CD14-positive monocyte (primary cell): ENCODE measurements at regions not wholly inside any gene's neighbourhood (a gene's known extent, or its start where the extent isn't known, plus 50 kb on each side); places are given as distances from the start of the nearest gene placed in this dataset.
A peak's percentile ranks its signal among the peaks of the same experiment; 100 is the strongest.

Experiments
- DNase-seq, 3 donors: peaks; one replicate each; pipeline ENCODE4 v3.0.0-alpha.2; 2011 to 2022
- H2AFZ ChIP-seq: 2 replicates; pipeline ENCODE4 v1.6.0; 2012; ENCODE audit warnings: mild to moderate bottlenecking, low read depth, low read length, inconsistent platforms; ENCODE audit not compliant: insufficient read depth, poor library complexity, severe bottlenecking
- H3K27ac ChIP-seq, 2 donors: 1 replicate in 1 of 2; 2 replicates in 1 of 2; pipeline ENCODE4 v1.5.1; 2012 to 2013; ENCODE audit warnings: low read length in 2 of 2, control low read depth in 1 of 2, inconsistent platforms in 1 of 2, low read depth in 1 of 2, mild to moderate bottlenecking in 1 of 2
- H3K27me3 ChIP-seq, 2 donors: one replicate each; pipeline versions ENCODE4 v1.6.0 to v1.6.1; 2011 to 2013; ENCODE audit warnings: low read length in 2 of 2; ENCODE audit not compliant: control insufficient read depth in 2 of 2, insufficient read depth in 2 of 2
- H3K36me3 ChIP-seq, 2 donors: replicated peaks in 1 of 2; 1 replicate in 1 of 2; 2 replicates in 1 of 2; pipeline versions ENCODE4 v1.5.1 to v1.6.1; 2012 to 2013; ENCODE audit warnings: low read length in 2 of 2, control low read depth in 1 of 2, inconsistent platforms in 1 of 2, mild to moderate bottlenecking in 1 of 2; ENCODE audit not compliant: insufficient read depth in 2 of 2, control insufficient read depth in 1 of 2
- H3K4me1 ChIP-seq, 2 donors: 1 replicate in 1 of 2; 2 replicates in 1 of 2; pipeline versions ENCODE4 v1.5.1 to v1.6.1; 2012 to 2013; ENCODE audit warnings: low read length in 2 of 2, control low read depth in 1 of 2, inconsistent platforms in 1 of 2, mild to moderate bottlenecking in 1 of 2, moderate library complexity in 1 of 2; ENCODE audit not compliant: insufficient read depth in 2 of 2, control insufficient read depth in 1 of 2
- H3K4me2 ChIP-seq: replicated peaks from 2 replicates; pipeline ENCODE3; 2012; ENCODE audit warnings: low read length, moderate library complexity, mild to moderate bottlenecking; ENCODE audit not compliant: poor library complexity, severe bottlenecking; ENCODE audit errors: extremely low read depth
- H3K4me3 ChIP-seq, 3 experiments: fragments of 200-600 bp in 1 of 3; sonication (generic) in 1 of 3; replicated peaks in 1 of 3; 1 replicate in 2 of 3; 2 replicates in 1 of 3; pipeline ENCODE4 v1.5.1; 2011 to 2013; ENCODE audit warnings: low read length in 3 of 3, mild to moderate bottlenecking in 3 of 3, control low read depth in 2 of 3, low read depth in 2 of 3, inconsistent platforms in 1 of 3, moderate library complexity in 1 of 3
- H3K79me2 ChIP-seq: 2 replicates; pipeline ENCODE4 v1.6.0; 2012; ENCODE audit warnings: mild to moderate bottlenecking, control low read depth, inconsistent platforms, low read length, moderate library complexity; ENCODE audit not compliant: insufficient read depth
- H3K9ac ChIP-seq: 2 replicates; pipeline ENCODE4 v1.6.0; 2017; ENCODE audit warnings: low read length, mild to moderate bottlenecking; ENCODE audit not compliant: insufficient read depth, poor library complexity, severe bottlenecking
- H3K9me3 ChIP-seq, 2 donors: replicated peaks in 1 of 2; 1 replicate in 1 of 2; 2 replicates in 1 of 2; pipeline versions ENCODE4 v1.5.1 to v1.6.1; 2012 to 2013; ENCODE audit warnings: low read length in 2 of 2, control low read depth in 1 of 2; ENCODE audit not compliant: control insufficient read depth in 1 of 2, insufficient read depth in 1 of 2
- H4K20me1 ChIP-seq: 2 replicates; pipeline ENCODE4 v1.6.0; 2012; ENCODE audit warnings: mild to moderate bottlenecking, low read length, control low read depth, moderate library complexity; ENCODE audit not compliant: insufficient read depth
- H3K27ac Mint-ChIP-seq, 7 donors: one replicate each; pipeline ENCODE4 v1.8.0; 2020; ENCODE audit warnings: mild to moderate bottlenecking in 7 of 7, mixed read lengths in 7 of 7, moderate library complexity in 6 of 7, inconsistent platforms in 2 of 7
- H3K27me3 Mint-ChIP-seq, 3 donors: one replicate each; pipeline ENCODE4 v1.8.0; 2021 to 2022; ENCODE audit warnings: low read depth in 3 of 3, mild to moderate bottlenecking in 3 of 3, mixed read lengths in 3 of 3, moderate library complexity in 3 of 3, inconsistent platforms in 1 of 3
- H3K36me3 Mint-ChIP-seq, 2 donors: one replicate each; pipeline ENCODE4 v1.8.0; 2020; ENCODE audit warnings: mixed read lengths in 2 of 2, inconsistent platforms in 1 of 2, mild to moderate bottlenecking in 1 of 2
- H3K4me1 Mint-ChIP-seq: one replicate; pipeline ENCODE4 v1.8.0; 2020; ENCODE audit warnings: mild to moderate bottlenecking, mixed read lengths
- H3K4me3 Mint-ChIP-seq, 2 donors: one replicate each; pipeline ENCODE4 v1.8.0; 2020; ENCODE audit warnings: mild to moderate bottlenecking in 2 of 2, mixed read lengths in 2 of 2, moderate library complexity in 1 of 2
- H3K9me3 Mint-ChIP-seq, 7 donors: one replicate each; pipeline ENCODE4 v1.8.0; 2020 to 2022; ENCODE audit warnings: mixed read lengths in 7 of 7, mild to moderate bottlenecking in 6 of 7, moderate library complexity in 6 of 7, inconsistent platforms in 2 of 7
- CTCF ChIP-seq: fragments of 200-600 bp; IDR thresholded peaks from one replicate; pipeline ENCODE4 v1.8.0; 2022; ENCODE audit warnings: antibody characterized with exemption, mild to moderate bottlenecking
- WGBS: methylation state at CpG from one replicate; pipeline ENCODE4 v1.1.5; 2013; ENCODE audit warnings: missing lambda C conversion rate; ENCODE audit not compliant: insufficient coverage; 5-methylcytosine and 5-hydroxymethylcytosine counted together
- intact Hi-C, 2 donors: fragments of 100-400 bp; cut with micrococcal nuclease; formaldehyde crosslinking; loops; one replicate each; pipeline versions ENCODE4 v1.15.0 to v1.15.1; 2023

GRCh38 chr20:59441306-59441705 is 140.9 kb downstream of the EDN3 start:
- Histone ChIP-seq H3K4me2 (no peak overlapping the region), H3K27ac (no peak overlapping the region), H2AFZ (no peak overlapping the region), H4K20me1 (no peaks in the 10 kb centered on the region), H3K4me1 (no peaks in the 10 kb centered on the region), H3K27me3 (peaks cover 0 to under 1% of the 10 kb centered on the region in 2 donors), H3K79me2 (no peaks in the 10 kb centered on the region), H3K9ac (no peak overlapping the region), H3K9me3 (no peaks in the 10 kb centered on the region), H3K36me3 (no peaks in the 10 kb centered on the region), H3K4me3 (no peak overlapping the region)
- no peak for DNase-seq
- no peaks in the 10 kb centered on the region for H3K36me3 Mint-ChIP-seq
- no peaks in the 10 kb centered on the region for H3K9me3 Mint-ChIP-seq
- no peaks in the 10 kb centered on the region for H3K4me1 Mint-ChIP-seq
- H3K27ac Mint-ChIP-seq, result peak overlapping the region in 1 of 7 donors; percentile 23
- no peak for TF ChIP-seq CTCF
- 98% methylated on average over 3 of the region's 3 CpGs for WGBS
- H3K27me3 Mint-ChIP-seq, result peaks cover 16 to 32% (median 28%) of the 10 kb centered on the region in 3 donors
- no peak overlapping the region for H3K4me3 Mint-ChIP-seq
- intact Hi-C loops, result no loop called here

GRCh38 chr20:59441860-59442810 is 141.7 kb downstream of the EDN3 start:
- Histone ChIP-seq H3K4me2 (no peak overlapping the region), H2AFZ (no peak overlapping the region), H3K9me3 (no peaks in the 10 kb centered on the region), H4K20me1 (no peaks in the 10 kb centered on the region), H3K4me3 (no peak overlapping the region), H3K27ac (no peak overlapping the region), H3K79me2 (no peaks in the 10 kb centered on the region), H3K36me3 (no peaks in the 10 kb centered on the region), H3K27me3 (peaks cover under 1 to 3% of the 10 kb centered on the region in 2 donors), H3K4me1 (no peaks in the 10 kb centered on the region), H3K9ac (no peak overlapping the region)
- DNase-seq, result no peak
- Mint-ChIP-seq H3K27me3 (peaks cover 19 to 39% (median 26%) of the 10 kb centered on the region in 3 donors), H3K36me3 (no peaks in the 10 kb centered on the region), H3K4me3 (no peak overlapping the region), H3K4me1 (no peaks in the 10 kb centered on the region), H3K9me3 (no peaks in the 10 kb centered on the region), H3K27ac (no peak overlapping the region)
- intact Hi-C loops, result no loop called here
- no peak for TF ChIP-seq CTCF
- 69% methylated on average over 7 of the region's 12 CpGs for WGBS
